D721Med (cell line): ENCODE measurements at regions not wholly inside any gene's neighbourhood (a gene's known extent, or its start where the extent isn't known, plus 50 kb on each side); places are given as distances from the start of the nearest gene placed in this dataset.

Source experiments
- DNase-seq: peaks from one replicate; pipeline ENCODE4 v3.0.0; 2011; ENCODE audit warnings: low spot score; ENCODE audit not compliant: insufficient read length
- FAIRE-seq: peaks from 2 replicates; lab custom pipeline; 2011; peaks lifted over from hg19 to GRCh38; lab: Jason Lieb, UNC
- CTCF ChIP-seq: IDR thresholded peaks from 2 replicates; pipeline ENCODE4 v1.5.1; 2012; ENCODE audit warnings: mild to moderate bottlenecking, control low read depth; ENCODE audit not compliant: insufficient read depth; ENCODE audit errors: missing control alignments

- TF ChIP-seq CTCF: no peak
- FAIRE-seq: no peak
Observed at GRCh38 chr15:96559087-96559486, 228.6 kb downstream of the NR2F2 start.

GRCh38 chr15:96559631-96560030 lies 229.1 kb downstream of the NR2F2 start:
- DNase-seq: no peak
- no peak for TF ChIP-seq CTCF
- no peak for FAIRE-seq

More at GRCh38 chr15:96559087-96559486, 228.6 kb downstream of the NR2F2 start:
- DNase-seq: no peak

GRCh38 chr15:96560246-96560895 lies 229.9 kb downstream of the NR2F2 start:
- TF ChIP-seq CTCF: no peak
- no peak for DNase-seq
- FAIRE-seq: no peak

GRCh38 chr15:96561593-96561992 lies 231.1 kb downstream of the NR2F2 start:
- TF ChIP-seq CTCF: no peak
- FAIRE-seq (no peak), DNase-seq (no peak)

GRCh38 chr15:96564546-96564945 lies 234.0 kb downstream of the NR2F2 start:
- FAIRE-seq (no peak), DNase-seq (no peak)
- TF ChIP-seq CTCF: no peak

- FAIRE-seq (no peak), DNase-seq (no peak)
- TF ChIP-seq CTCF: no peak
Observed at GRCh38 chr15:96565266-96565665, 234.8 kb downstream of the NR2F2 start.

GRCh38 chr15:96574782-96575181 lies 244.3 kb downstream of the NR2F2 start:
- no peak for TF ChIP-seq CTCF
- no peak for FAIRE-seq
- DNase-seq: no peak
